ENCODE measurements at regions not wholly inside any gene's neighbourhood (a gene's known extent, or its start where the extent isn't known, plus 50 kb on each side); places are given as distances from the start of the nearest gene placed in this dataset.

DNA sequence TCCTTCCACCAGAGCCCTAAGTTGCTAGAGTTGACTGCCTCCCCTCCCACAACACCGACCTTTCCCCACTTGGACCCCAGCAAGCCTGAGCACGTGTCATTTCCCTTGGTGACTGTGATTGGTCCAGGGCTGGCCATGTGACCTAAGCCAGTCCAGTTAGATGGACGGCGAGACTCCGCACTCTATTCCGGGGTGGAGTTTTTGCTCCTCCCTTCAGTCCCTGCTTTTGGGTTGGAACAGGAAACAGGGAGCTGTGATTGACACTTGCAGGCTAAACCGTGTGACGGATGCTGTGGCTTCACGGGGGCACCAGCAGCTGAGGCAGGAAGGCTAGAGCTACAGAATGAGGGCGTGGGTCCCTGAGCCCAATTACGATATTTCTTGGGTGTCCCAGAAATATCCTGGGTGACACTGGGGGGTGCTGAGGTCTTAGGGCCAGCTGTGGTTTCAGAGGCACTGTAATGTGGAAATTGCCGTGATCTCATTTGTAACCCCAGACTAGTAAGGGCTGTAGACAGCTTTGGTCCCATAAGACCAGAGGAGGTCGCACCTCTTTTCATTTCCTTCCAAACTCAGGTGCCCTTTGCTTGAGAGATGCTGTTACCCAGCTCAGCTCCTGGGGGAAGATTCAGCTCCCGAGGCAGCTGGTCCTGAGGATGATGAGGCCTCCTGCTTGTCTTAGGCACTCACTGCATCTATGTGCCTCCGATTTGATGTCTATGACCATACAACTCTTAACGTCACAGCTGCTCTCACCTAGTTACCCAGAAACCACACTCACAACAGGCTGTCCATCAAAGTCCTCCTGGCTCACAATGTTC lies 102.7 kb upstream of the NPTX2 start:
- TF ChIP-seq, protein P1, sequence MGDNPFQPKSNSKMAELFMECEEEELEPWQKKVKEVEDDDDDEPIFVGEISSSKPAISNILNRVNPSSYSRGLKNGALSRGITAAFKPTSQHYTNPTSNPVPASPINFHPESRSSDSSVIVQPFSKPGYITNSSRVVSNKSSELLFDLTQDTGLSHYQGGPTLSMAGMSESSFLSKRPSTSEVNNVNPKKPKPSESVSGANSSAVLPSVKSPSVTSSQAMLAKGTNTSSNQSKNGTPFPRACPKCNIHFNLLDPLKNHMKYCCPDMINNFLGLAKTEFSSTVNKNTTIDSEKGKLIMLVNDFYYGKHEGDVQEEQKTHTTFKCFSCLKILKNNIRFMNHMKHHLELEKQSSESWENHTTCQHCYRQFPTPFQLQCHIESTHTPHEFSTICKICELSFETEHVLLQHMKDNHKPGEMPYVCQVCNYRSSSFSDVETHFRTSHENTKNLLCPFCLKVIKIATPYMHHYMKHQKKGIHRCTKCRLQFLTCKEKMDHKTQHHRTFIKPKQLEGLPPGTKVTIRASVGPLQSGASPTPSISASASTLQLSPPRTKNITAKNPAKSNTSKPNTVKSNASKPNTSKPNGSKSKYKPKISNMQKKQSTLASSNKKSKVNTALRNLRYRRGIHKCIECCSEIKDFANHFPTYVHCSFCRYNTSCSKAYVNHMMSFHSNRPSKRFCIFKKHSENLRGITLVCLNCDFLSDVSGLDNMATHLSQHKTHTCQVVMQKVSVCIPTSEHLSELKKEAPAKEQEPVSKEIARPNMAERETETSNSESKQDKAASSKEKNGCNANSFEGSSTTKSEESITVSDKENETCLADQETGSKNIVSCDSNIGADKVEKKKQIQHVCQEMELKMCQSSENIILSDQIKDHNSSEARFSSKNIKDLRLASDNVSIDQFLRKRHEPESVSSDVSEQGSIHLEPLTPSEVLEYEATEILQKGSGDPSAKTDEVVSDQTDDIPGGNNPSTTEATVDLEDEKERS (CRISPR knock-in tag; IDR thresholded peaks at IDR 0.05) = no peak
- TF ChIP-seq, protein P2, sequence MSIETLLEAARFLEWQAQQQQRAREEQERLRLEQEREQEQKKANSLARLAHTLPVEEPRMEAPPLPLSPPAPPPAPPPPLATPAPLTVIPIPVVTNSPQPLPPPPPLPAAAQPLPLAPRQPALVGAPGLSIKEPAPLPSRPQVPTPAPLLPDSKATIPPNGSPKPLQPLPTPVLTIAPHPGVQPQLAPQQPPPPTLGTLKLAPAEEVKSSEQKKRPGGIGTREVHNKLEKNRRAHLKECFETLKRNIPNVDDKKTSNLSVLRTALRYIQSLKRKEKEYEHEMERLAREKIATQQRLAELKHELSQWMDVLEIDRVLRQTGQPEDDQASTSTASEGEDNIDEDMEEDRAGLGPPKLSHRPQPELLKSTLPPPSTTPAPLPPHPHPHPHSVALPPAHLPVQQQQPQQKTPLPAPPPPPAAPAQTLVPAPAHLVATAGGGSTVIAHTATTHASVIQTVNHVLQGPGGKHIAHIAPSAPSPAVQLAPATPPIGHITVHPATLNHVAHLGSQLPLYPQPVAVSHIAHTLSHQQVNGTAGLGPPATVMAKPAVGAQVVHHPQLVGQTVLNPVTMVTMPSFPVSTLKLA (IDR thresholded peaks at IDR 0.05) = peak; percentile 24; the same call in 1 of the 2 replicates
- TF ChIP-seq, protein P3, sequence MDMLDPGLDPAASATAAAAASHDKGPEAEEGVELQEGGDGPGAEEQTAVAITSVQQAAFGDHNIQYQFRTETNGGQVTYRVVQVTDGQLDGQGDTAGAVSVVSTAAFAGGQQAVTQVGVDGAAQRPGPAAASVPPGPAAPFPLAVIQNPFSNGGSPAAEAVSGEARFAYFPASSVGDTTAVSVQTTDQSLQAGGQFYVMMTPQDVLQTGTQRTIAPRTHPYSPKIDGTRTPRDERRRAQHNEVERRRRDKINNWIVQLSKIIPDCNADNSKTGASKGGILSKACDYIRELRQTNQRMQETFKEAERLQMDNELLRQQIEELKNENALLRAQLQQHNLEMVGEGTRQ (IDR thresholded peaks at IDR 0.05; ENCODE audit: low read depth, low read length) = 0 out of 2 replicates have a peak, but pooled peaks have one; percentile 22
- TF ChIP-seq, protein P3 (CRISPR knock-in tag; IDR thresholded peaks at IDR 0.05; ENCODE audit: borderline replicate concordance) = peak; percentile 50; the same call in 1 of the 2 replicates
- TF ChIP-seq NFYB (CRISPR knock-in tag; IDR thresholded peaks at IDR 0.05) (0 out of 2 replicates have a peak, but pooled peaks have one; percentile 35), NFYC (CRISPR knock-in tag; IDR thresholded peaks at IDR 0.05) (peak; percentile 65)
- Histone ChIP-seq H3K4me1 (ENCODE audit: insufficient read depth, low read length) (no peaks in the 10 kb centered on the region), H3K27ac (ENCODE audit: extremely low read length, insufficient read depth, low read length) (no peak overlapping the region), H4K20me1 (ENCODE audit: insufficient read depth, low read length) (no peaks in the 10 kb centered on the region), H3K79me2 (ENCODE audit: insufficient read depth, low read length) (no peaks in the 10 kb centered on the region), H3K36me3 (replicated peaks in 1 of 2; ENCODE audit: control insufficient read depth in 1 of 2, insufficient read depth in 2 of 2, low read length in 2 of 2) (no peaks in the 10 kb centered on the region), H3K4me2 (ENCODE audit: low read depth, low read length) (no peak overlapping the region), H3K9ac (ENCODE audit: insufficient read depth, low read depth, low read length) (no peak overlapping the region), H3K27me3 (ENCODE audit: control insufficient read depth in 1 of 2, insufficient read depth in 2 of 2, low read length in 2 of 2) (no peaks in the 10 kb centered on the region), H2AFZ (ENCODE audit: low read length) (no peak overlapping the region), H3K9me3 (ENCODE audit: low read length) (no peaks in the 10 kb centered on the region), H3K4me3 (replicated peaks in 1 of 3; ENCODE audit: insufficient read depth in 1 of 3, low read depth in 2 of 3, low read length in 3 of 3) (no peak overlapping the region)
- in situ Hi-C loops (cut with HindIII; ENCODE audit: extremely low pct_ligation_motif_present, low pct_unique_long_range_greater_than_20kb) = no loop called here
- intact Hi-C loops (cut with micrococcal nuclease; ENCODE audit: unreplicated experiment) = loop anchor here (1.0 kb wide), 1 partner anchor 34 kb away; no protein-coding TSS in a partner anchor
- DNase-seq (ENCODE audit: low spot score) (no peak), FAIRE-seq (no peak), ATAC-seq (no peak)
- 27% methylated on average over 9 of the region's 16 CpGs for WGBS (ENCODE audit: low lambda C conversion rate)
- no TSS peak for BruUV-seq (replicated peaks)
- CTCF ChIA-PET (ENCODE audit: low intra/inter-chr PET ratio, low total read pairs) = no interaction called here
- POLR2A ChIA-PET = no interaction called here

Data from HepG2 (cell line).